OCI-LY7 (cell line): ENCODE measurements at regions not wholly inside any gene's neighbourhood (a gene's known extent, or its start where the extent isn't known, plus 50 kb on each side); places are given as distances from the start of the nearest gene placed in this dataset.
"Not testable (repeated sequence)": the region's sequence is repeated elsewhere in the genome, so short reads cannot be mapped to it uniquely, and the experiment has no call there.

ENCODE experiments used
- BruUV-seq: library from RNA; stranded (reverse); fragments of 400-500 nt; replicated peaks from 2 replicates; lab custom pipeline; 2021; lab: Mats Ljungman, UMichigan
- CTCF ChIA-PET: fragments of 300-600 bp; sonication (Branson Sonifier 250); formaldehyde crosslinking; loops from one replicate; lab custom pipeline; 2022; ENCODE audit warnings: antibody characterized with exemption; ENCODE audit not compliant: unreplicated experiment; lab: Charles Lee
- POLR2A ChIA-PET: fragments of 300-600 bp; sonication (Branson Sonifier 250); formaldehyde crosslinking; loops from one replicate; lab custom pipeline; 2022; ENCODE audit warnings: antibody characterized with exemption; lab: Charles Lee
- DNase-seq: peaks from one replicate; pipeline ENCODE4 v3.0.0-alpha.2; 2015; ENCODE audit warnings: low spot score
- H2AFZ ChIP-seq: fragments of 200-600 bp; sonication (generic), shearing (Covaris generic); 2 replicates; pipeline ENCODE4 v1.6.1; 2014; ENCODE audit warnings: mild to moderate bottlenecking, antibody characterized with exemption, low read length, moderate library complexity
- H3K27ac ChIP-seq: fragments of 200-600 bp; sonication (generic); 2 replicates; pipeline ENCODE4 v1.5.1; 2014; ENCODE audit warnings: mixed run types, low read depth, mild to moderate bottlenecking, moderate library complexity, low read length, inconsistent platforms; ENCODE audit not compliant: poor library complexity, severe bottlenecking
- H3K36me3 ChIP-seq: fragments of 200-600 bp; sonication (generic); 2 replicates; pipeline ENCODE4 v1.6.1; 2014; ENCODE audit warnings: mild to moderate bottlenecking, antibody characterized with exemption, low read length, moderate library complexity, mixed read lengths; ENCODE audit not compliant: insufficient read depth
- H3K4me1 ChIP-seq: fragments of 200-600 bp; sonication (generic); 2 replicates; pipeline ENCODE4 v1.5.1; 2014; ENCODE audit warnings: mild to moderate bottlenecking, low read length; ENCODE audit not compliant: insufficient read depth, poor library complexity, severe bottlenecking
- H3K4me2 ChIP-seq: fragments of 200-600 bp; sonication (generic); 2 replicates; pipeline ENCODE4 v1.6.1; 2014; ENCODE audit warnings: mild to moderate bottlenecking, low read length
- H3K4me3 ChIP-seq: fragments of 200-600 bp; sonication (generic); 2 replicates; pipeline ENCODE4 v1.5.1; 2014; ENCODE audit warnings: mild to moderate bottlenecking, low read depth, low read length; ENCODE audit not compliant: poor library complexity, severe bottlenecking
- H3K79me2 ChIP-seq: fragments of 200-600 bp; sonication (generic); 2 replicates; pipeline ENCODE4 v1.6.1; 2016; ENCODE audit warnings: low read depth, mild to moderate bottlenecking, low read length, moderate library complexity, mixed read lengths; ENCODE audit not compliant: insufficient read depth
- H3K9me2 ChIP-seq: fragments of 200-600 bp; sonication (generic); 2 replicates; pipeline ENCODE4 v1.6.1; 2016; ENCODE audit warnings: mild to moderate bottlenecking, low read length, mixed read lengths; ENCODE audit not compliant: insufficient read depth
- H3K9me3 ChIP-seq: fragments of 200-600 bp; sonication (generic); 2 replicates; pipeline ENCODE4 v1.6.1; 2014; ENCODE audit warnings: mild to moderate bottlenecking, mixed run types, low read length, mixed read lengths
- H4K20me1 ChIP-seq: fragments of 200-600 bp; sonication (generic); 2 replicates; pipeline ENCODE4 v1.6.1; 2014; ENCODE audit warnings: mild to moderate bottlenecking, antibody characterized with exemption, low read length, moderate library complexity, mixed read lengths; ENCODE audit not compliant: insufficient read depth
- intact Hi-C: fragments of 100-400 bp; cut with micrococcal nuclease; formaldehyde crosslinking; loops from one replicate; pipeline ENCODE4 v1.10.0; 2022; ENCODE audit not compliant: unreplicated experiment

DNA sequence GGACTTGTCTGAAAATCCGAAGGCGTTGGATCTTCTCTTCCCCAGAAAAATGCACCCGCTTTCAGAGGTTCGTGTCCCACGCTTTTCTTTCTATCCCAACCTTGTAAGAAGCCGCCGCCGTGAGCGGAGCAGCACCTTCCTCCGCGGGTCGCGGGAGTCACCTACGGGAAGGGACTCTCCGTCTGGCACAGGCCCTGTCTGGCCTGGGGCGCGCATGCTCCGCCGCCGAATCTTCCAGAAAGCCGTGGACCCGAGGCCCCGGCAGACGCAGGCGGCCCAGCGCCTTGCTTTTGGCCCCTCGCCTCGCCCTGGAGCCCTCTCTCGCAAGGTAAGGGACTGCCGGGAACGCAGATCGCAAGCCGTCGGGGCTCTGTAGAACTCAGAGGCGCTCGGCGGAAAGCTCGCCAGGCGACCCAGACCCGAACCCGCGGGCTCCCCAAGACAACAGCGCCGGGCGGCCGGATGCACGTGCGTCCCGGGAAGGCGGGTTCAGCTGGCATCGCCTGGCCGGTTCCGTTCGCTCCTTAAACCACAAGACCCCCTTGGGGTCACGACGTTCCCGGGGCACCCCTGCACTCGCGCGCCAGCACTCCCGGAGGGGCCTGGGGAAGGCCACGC is 4055.2 kb upstream of the TPTE start:
- H3K9me3 ChIP-seq, CTCF ChIA-PET, H3K4me1 ChIP-seq, H3K27ac ChIP-seq, H3K79me2 ChIP-seq, H4K20me1 ChIP-seq, H2AFZ ChIP-seq, POLR2A ChIA-PET, H3K4me2 ChIP-seq, H3K9me2 ChIP-seq, intact Hi-C loops, H3K4me3 ChIP-seq, BruUV-seq, DNase-seq, H3K36me3 ChIP-seq: not testable (repeated sequence)

DNA sequence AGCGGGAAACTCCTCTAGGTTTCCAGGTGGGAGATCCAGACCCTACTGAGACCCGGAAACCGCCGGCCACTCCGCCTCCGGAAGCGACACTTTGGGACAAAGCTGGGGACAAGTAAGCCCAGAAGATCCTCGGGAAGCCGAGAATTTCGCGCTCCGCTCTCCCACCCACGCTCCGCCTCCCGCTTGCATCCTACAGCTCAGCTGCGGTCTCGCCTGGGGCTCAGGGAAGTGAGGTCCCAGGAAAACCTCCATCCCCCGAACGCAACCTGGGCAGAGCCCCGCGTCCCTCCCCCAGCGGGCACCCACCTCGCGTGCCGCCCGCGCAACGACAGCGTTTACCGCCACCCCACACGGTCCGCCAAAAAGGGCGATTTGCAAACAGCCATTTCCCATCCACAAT is 4054.7 kb upstream of the TPTE start:
- H2AFZ ChIP-seq, POLR2A ChIA-PET, BruUV-seq, H3K79me2 ChIP-seq, H4K20me1 ChIP-seq, DNase-seq, H3K9me2 ChIP-seq, H3K4me3 ChIP-seq, intact Hi-C loops, H3K9me3 ChIP-seq, H3K4me1 ChIP-seq, H3K27ac ChIP-seq, H3K36me3 ChIP-seq, H3K4me2 ChIP-seq, CTCF ChIA-PET: not testable (repeated sequence)

DNA sequence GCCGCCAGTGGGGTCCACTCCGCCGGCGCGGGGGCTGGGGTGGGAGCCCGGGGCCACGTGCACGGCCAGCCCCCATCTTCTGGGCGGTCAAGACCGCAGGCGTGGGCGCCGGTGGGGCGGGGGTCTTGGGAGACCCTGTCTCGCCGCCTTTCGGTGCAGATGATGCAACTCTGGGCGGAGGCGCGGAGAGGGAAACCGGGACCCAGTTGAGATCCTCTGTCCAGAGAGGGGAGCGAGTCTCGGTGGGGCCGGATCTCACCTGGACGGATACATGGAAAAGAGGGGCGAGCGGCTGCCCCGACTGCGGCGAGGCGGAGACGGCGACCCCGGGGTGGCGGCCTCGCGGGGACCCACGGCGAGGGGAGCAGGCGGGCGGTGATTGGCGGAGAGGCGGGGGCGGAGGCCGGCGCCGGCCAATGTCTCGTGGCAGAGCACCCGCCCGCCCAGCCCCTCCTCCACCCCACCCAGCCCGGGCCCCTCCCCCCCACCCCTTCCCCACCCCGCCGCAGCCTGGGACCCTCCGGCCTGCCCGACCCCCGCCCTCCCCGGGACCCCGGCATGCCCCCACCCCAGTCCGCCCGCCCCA is 4054.1 kb upstream of the TPTE start:
- intact Hi-C loops, DNase-seq, H3K4me1 ChIP-seq, H3K4me2 ChIP-seq, H3K36me3 ChIP-seq, H3K79me2 ChIP-seq, H2AFZ ChIP-seq, POLR2A ChIA-PET, CTCF ChIA-PET, H3K27ac ChIP-seq, H4K20me1 ChIP-seq, BruUV-seq, H3K9me3 ChIP-seq, H3K4me3 ChIP-seq, H3K9me2 ChIP-seq: not testable (repeated sequence)

DNA sequence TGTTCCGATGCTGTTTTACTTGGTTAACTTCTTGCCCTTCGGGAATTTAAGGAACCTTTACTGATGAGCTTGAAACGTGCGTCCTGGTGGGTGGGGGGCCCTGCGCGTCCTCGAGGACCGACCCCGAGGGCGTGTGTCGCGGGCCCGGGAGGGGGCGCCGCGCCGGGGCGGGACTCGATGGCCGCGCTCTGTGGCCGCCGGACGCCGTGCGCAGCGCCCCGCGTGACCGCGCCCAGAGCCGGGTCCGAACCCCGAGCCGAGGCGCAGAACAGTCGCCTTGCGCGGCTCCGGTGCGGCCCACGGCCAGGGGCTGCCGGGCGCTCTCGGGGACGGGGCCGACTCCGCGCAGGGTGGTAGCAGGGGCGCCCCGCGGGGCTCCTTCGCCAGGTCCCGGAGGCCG is 4053.5 kb upstream of the TPTE start:
- H2AFZ ChIP-seq, H3K4me2 ChIP-seq, H3K4me3 ChIP-seq, CTCF ChIA-PET, POLR2A ChIA-PET, H3K36me3 ChIP-seq, BruUV-seq, H3K4me1 ChIP-seq, H4K20me1 ChIP-seq, H3K27ac ChIP-seq, DNase-seq, H3K9me3 ChIP-seq, H3K79me2 ChIP-seq, intact Hi-C loops, H3K9me2 ChIP-seq: not testable (repeated sequence)

DNA sequence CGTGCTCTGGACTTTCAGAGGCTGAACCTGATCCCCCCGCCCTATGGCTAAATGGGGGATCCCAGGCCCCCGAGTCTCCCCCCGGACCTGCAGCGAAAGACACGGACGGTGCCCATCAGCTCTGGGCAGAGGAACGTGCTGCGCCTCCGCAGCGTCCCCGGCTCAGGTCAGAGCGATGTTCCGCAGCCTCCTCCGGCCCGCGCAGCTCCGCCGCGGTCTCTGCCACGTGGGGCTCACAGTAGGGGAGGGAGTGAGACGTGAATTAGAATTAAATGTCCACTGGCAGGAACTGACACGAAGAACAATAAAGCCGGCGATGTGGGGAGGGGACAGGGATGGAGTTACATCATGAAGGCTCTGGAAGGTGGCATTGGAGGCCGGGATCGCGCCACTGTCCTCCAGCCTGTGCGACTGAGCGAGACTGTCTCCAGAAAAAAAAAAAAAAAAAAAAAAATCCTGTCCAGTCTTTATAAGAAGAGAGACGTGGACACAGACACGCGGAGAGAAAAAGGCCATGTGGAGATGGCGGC is 4053.0 kb upstream of the TPTE start:
- POLR2A ChIA-PET, H2AFZ ChIP-seq, H4K20me1 ChIP-seq, H3K9me3 ChIP-seq, DNase-seq, H3K4me2 ChIP-seq, CTCF ChIA-PET, H3K27ac ChIP-seq, H3K79me2 ChIP-seq, BruUV-seq, H3K9me2 ChIP-seq, H3K4me1 ChIP-seq, H3K36me3 ChIP-seq, intact Hi-C loops, H3K4me3 ChIP-seq: not testable (repeated sequence)

DNA sequence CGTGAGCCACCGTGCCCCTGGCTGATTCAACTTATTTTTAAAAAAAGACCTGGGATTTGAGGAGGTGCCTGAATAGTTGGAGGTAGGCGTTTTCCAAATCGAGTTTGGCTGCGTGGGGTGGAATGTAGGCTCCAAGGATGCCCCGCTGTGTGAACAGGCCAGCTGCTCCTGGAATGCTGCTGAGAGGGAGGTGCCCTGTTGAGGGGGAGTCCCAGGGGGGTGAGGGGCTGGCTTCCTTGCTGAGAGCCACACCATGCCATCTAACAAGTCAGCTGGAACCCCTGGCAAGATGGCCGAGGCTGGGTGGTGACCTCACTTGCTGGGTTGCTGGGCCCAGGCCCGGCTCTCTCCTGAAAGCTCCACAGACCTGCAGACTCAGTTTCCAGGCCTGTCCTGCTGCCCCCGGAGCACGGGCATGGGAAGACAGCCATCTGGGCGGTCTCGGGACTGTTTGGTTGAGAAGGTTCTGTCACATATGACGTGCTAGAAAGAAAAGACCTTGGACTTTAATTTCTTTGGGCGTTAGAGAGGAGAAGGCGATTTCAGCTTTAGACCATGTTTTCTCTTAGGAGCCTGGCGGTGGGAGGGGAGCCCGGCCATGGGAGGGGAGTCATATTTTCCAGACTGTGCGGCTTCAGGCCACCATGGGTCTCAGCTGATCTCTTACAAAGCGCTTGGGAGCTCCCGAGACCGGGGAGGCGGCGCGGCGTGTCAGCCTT is 4047.0 kb upstream of the TPTE start:
- BruUV-seq, intact Hi-C loops, POLR2A ChIA-PET, H3K79me2 ChIP-seq, H3K36me3 ChIP-seq, H3K27ac ChIP-seq, H4K20me1 ChIP-seq, CTCF ChIA-PET, DNase-seq, H3K9me2 ChIP-seq, H2AFZ ChIP-seq, H3K4me2 ChIP-seq, H3K4me3 ChIP-seq, H3K9me3 ChIP-seq, H3K4me1 ChIP-seq: not testable (repeated sequence)
